SKM-1 (cell line): ENCODE measurements at regions not wholly inside any gene's neighbourhood (a gene's known extent, or its start where the extent isn't known, plus 50 kb on each side); places are given as distances from the start of the nearest gene placed in this dataset.

Source experiments
- DNase-seq: peaks from one replicate; lab custom pipeline; 2025; ENCODE audit not compliant: unreplicated experiment; lab: John Stamatoyannopoulos, UW

GRCh38 chr2:120828066-120828465, 92.4 kb downstream of the GLI2 start:
- DNase-seq: no peak

DNA sequence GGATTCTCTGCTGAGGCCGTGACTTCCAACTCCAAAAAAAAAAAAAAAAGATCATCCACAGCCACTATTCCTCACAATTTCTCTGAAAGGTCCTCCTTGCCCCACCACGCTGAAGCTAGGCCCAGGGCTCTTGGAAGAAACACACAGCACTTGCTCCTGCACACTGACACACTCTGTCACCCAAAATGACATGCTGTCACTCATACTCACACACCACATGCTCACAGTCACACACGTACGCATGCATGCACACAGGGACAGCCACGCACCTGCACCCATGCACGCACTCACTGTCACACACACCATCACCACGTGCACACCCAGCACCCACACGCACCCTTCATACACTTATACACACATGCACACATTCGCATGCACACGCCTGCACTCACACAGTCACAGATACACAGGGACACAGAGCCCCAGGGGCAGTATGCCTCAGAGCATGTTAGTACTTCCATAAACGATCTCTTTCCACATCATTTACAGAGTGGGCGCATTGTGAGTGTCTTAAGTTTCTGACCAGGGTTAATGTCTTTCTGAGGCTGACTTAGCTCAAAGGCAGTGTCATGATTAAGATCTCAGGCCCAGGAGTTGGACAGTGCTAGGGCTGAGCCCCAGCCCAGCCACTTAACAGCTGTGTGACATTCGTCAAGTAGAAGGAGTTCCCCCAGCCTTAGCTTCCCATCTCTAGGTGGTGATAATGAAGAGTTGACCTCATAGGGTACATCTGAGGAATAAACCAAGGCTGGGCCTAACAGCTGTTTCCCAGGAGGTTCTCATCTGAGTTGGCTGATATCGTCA, 93.4 kb downstream of the GLI2 start:
- DNase-seq: no peak

DNA sequence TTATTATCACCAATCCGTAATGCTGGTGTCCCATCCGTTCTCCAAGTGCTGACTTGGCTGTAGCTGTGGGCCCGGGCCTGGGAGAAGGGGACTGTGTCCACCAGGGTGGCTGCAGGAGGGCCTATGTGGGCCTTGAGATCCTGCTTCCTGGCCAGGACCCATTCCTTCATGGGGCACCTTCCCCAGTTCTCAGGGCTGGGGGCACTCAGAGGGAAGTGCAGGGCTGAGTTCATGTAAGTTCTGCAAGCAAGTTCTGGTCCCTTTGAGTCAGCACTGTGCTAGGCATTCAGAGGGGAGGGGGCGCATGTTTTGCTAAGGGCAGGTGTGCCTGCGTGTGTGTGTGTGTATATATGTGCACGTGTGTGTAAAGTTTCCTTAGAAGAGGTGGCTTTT, 94.0 kb downstream of the GLI2 start:
- no peak for DNase-seq

- no peak for DNase-seq
Measured at GRCh38 chr2:120830096-120830830, 94.6 kb downstream of the GLI2 start.

GRCh38 chr2:120831086-120831485, 95.4 kb downstream of the GLI2 start:
- no peak for DNase-seq

- no peak for DNase-seq
Measured at GRCh38 chr2:120831891-120832290, 96.2 kb downstream of the GLI2 start.

DNA sequence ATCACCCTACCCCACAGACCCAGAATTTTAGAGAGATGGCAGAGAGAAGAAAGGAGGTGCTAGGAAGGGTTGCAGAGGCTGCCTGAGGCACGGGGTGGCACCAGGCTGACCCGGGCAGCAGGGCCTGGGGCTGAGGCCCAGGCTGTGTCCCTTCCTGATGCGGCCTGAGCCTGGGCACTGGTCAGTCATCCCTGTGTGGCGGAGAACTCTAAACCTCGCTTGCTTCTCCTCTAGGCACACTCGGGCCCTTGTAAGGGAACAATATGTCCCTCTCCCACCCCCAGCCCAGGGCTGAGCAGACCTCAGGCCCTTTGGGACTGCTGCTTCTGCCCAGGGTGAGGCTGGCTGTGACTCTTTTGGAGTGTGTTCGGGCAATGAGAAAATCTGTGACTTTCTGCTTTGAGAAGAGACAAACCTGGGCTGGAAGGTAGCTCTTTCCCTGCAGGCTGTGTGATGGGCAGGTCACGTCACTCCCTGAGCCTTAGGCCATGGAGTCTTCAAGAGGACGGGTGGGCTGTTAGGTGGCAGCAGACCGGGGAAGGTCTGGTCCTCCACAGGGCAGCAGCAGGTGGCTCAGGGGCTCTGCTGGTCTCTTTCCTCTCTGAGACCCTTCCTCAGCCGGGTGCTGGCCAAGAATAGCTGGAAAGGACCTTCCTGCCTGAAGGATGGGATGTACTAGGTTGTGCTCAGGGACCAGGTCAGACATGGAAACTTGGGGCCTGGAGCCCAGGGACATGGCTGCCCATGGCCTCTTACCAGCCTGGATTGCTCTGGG, 96.8 kb downstream of the GLI2 start:
- DNase-seq: no peak

GRCh38 chr2:120833127-120833675, 97.5 kb downstream of the GLI2 start:
- no peak for DNase-seq

DNA sequence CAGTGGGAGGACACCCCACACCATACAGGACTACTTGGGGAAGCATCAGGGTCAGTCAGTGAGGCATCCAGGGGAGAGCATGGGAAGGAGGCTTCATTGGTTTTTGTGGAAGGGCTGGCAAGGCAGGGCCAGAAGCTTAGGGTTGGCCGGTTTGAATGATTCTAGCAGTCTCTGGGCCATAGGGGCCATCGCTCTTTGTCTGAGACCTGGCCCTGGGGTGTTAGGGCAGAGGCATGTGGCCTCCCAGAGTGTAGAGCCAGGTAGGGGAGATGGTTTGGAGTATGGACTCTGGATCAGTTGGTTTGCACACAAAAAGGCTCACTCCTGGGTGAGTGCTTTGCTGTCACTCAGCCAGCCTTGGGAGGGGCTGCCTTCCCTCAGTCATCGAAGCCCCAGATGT, 98.5 kb downstream of the GLI2 start:
- DNase-seq: no peak

DNA sequence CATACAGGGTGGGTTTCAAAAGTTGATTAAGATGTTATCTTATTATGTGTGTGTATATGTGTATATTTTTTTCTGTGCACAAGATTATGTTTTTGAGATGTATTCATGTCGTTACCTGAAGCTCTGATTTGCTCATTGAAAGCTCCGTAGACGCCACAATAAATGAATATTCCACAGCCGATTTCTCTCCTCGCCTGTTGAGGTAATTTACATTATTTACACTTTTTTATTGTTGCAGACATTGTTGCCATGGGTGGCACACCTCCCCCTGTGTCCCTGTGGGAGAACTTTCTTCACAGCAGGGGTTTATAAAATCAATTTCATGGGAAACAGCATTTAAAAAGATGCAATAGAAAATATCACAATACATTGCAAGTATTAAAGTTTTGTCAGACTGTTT, 100.6 kb downstream of the GLI2 start:
- DNase-seq: no peak

DNA sequence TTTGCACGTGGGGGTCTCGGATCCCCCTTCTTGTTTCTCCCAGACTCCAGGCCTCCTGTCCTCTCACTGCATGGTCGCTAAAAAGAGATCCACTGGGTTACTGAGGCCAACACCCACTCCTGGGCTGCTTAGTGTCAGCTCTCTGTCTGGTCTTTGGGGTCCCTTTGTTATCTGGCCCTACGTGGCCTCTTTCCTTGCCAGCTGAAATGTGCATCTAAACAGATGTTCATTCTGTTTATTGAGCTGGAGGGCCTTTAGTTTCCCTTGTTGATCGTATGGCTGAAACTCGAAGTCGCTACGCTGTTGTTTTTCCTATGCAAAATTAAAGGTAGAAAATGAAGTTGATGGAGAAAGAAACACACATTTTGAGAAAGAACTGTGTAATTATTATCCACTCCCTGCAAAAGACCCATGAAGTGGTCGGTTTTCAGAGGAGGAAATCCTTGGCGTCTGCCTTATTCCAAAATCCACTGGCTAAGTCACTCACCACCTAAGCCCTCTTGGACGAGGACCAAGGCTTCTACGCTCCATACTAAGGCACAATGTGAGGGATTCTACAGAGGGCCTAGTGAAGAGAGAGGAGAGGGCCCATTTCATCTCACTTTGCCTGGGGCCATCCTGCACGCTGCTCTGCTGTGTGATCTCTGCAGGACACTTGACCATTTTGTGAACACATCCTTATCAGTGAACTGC, 105.3 kb downstream of the GLI2 start:
- DNase-seq: no peak

DNA sequence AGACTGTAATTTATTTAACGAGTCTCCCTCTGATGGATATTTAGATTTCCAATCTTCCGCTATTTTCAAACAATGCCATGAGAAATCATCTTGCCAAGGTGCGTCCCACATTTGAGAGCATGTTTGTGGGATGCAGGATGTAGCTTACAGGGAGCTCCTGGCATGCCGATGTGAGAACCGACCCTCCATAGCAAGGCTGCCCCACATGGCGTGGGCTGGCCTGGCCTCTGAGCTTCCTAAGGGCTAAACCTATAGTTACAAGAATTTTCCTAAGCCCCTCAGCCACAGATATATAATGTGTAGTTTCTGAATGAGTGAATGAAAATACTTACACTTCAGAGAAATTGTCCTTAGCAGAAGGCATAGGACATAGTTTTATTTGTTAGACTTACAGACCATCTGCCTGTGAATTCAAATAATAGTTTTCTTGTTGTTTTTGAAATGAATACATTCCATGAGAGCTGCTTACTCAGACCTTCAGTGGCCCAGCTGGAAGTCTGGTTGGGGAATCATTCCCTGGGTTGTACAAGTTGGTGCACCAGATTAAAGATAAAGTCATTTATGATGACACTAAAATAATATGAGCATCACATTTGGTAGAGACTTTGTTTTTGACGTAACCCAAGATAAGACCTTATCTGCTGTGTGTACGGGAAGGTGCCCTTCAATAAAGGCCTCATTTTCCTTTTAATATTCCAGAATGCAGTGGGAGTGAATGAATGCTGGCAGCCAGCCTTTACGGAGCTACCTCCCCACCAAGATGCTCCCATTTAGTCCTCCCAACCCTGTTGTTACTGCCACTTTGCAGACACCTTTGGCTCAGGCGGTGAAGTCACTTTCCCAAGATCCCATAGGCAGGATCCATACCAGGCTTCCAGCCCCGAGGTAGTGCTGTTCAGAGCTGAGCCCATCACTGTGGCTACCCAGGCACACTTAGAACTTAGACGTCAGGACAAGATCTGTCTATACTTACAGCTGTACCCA, 107.1 kb downstream of the GLI2 start:
- DNase-seq: no peak

GRCh38 chr2:120844070-120844738, 108.5 kb downstream of the GLI2 start:
- no peak for DNase-seq

- DNase-seq: no peak
Measured at GRCh38 chr2:120845277-120845676, 109.6 kb downstream of the GLI2 start.

GRCh38 chr2:120846406-120847095, 110.9 kb downstream of the GLI2 start:
- no peak for DNase-seq

DNA sequence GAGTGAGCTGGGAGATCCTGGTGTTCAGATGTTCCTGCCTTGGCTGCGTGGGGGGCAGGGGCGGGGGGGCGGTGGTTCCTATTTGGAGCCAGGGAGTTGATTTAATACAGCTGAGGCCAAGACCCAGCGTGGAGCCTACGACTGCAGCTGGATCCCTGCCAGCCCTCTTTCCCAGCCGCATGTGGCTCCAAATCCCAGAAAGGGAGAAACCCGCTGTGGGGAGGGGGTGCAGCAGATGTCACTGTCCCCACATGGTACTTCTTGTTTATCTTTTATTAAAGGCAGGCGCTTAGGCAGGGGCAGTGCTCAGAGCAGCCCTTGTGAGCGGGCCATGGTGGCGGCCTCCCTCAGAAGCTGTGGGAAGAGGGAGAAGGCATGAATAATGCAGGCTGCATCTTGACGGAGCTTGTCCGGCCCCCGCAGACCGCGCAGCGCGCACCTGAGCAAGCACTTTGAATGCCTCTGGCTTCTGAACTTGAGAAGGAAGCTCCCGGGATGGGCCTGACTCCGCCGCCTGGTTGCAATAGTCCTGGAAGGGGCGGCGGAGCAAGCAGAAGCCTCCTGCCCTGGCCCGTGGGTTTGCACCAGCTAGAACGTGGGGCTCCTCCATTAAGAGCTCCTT, 112.1 kb downstream of the GLI2 start:
- DNase-seq: no peak

DNA sequence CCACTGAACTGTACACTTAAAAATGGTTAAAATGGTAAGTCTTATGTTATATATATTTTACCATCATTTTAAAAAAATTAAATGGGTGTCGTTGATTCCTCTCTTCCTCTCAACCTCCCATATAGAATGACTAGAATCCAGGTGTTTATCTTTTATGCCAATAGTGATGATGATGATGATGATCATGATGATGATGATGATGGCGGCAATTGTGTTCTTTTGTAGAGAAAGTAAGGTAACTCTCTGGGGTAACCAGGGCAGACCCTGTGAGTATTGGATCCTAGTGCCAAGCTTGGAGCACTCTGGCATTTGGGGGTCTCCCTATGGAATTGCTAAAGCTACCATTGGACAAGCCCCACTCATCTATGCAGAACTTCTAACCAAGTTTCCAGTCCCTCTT, 113.6 kb downstream of the GLI2 start:
- DNase-seq: no peak

DNA sequence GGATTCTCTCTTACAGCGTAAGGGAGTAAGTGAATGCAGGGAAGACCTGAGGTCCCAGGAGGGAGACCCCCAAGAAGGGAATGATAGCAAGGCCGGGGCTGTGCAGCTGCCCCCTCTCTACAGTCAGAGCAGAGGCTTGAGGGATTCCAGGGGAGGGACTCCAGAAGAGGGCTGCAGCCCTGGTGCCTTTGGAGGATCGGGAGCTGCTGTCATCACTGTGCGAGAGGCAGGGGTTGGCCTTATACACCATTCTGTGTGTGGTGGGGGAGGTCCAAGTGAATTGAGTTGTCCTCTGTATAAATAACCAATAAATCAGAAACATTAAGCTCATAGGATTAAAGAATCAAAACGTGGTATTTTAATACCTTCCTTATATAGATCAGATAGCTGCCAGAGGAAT, 114.9 kb downstream of the GLI2 start:
- no peak for DNase-seq
